CD8-positive, alpha-beta memory T cell (primary cell): ENCODE measurements at regions not wholly inside any gene's neighbourhood (a gene's known extent, or its start where the extent isn't known, plus 50 kb on each side); places are given as distances from the start of the nearest gene placed in this dataset.
"Not testable (repeated sequence)": the region's sequence is repeated elsewhere in the genome, so short reads cannot be mapped to it uniquely, and the experiment has no call there.

Source experiments
- CTCF ChIA-PET: fragments of 350-600 bp; sonication (Branson Sonifier 250); formaldehyde crosslinking; loops from one replicate; lab custom pipeline; 2021; ENCODE audit warnings: antibody characterized with exemption; lab: Charles Lee
- POLR2A ChIA-PET: fragments of 350-600 bp; sonication (Branson Sonifier 250); formaldehyde crosslinking; loops from one replicate; lab custom pipeline; 2021; ENCODE audit warnings: antibody characterized with exemption; lab: Charles Lee
- DNase-seq, 5 donors: peaks; one replicate each; pipeline versions ENCODE4 v3.0.0 to v3.0.0-alpha.2; 2020 to 2022; ENCODE audit warnings: mixed read lengths in 1 of 5
- H3K27ac ChIP-seq: one replicate; pipeline ENCODE4 v1.7.0; 2013; ENCODE audit warnings: low read depth, mild to moderate bottlenecking, low read length, moderate library complexity
- H3K27me3 ChIP-seq: 2 replicates; pipeline ENCODE4 v1.7.0; 2013; ENCODE audit warnings: low read length, mild to moderate bottlenecking; ENCODE audit not compliant: insufficient read depth, poor library complexity, severe bottlenecking
- H3K36me3 ChIP-seq: 2 replicates; pipeline ENCODE4 v1.7.0; 2013; ENCODE audit warnings: mild to moderate bottlenecking, low read length, moderate library complexity; ENCODE audit not compliant: insufficient read depth
- H3K4me1 ChIP-seq: 2 replicates; pipeline ENCODE4 v1.7.0; 2013; ENCODE audit warnings: mild to moderate bottlenecking, low read length, moderate library complexity; ENCODE audit not compliant: insufficient read depth
- H3K4me3 ChIP-seq: 2 replicates; pipeline ENCODE4 v1.7.0; 2013; ENCODE audit warnings: mild to moderate bottlenecking, low read length
- H3K9me3 ChIP-seq: 2 replicates; pipeline ENCODE4 v1.7.0; 2013; ENCODE audit warnings: mild to moderate bottlenecking, low read length
- H3K27ac Mint-ChIP-seq, 8 donors: one replicate each; pipeline ENCODE4 v1.8.0; 2020 to 2021; ENCODE audit warnings: mixed read lengths in 8 of 8, mild to moderate bottlenecking in 6 of 8, inconsistent platforms in 3 of 8, moderate library complexity in 3 of 8
- H3K27me3 Mint-ChIP-seq, 2 donors: one replicate each; pipeline ENCODE4 v1.8.0; 2020 to 2021; ENCODE audit warnings: mixed read lengths in 2 of 2, mild to moderate bottlenecking in 1 of 2, moderate library complexity in 1 of 2
- H3K36me3 Mint-ChIP-seq, 3 donors: one replicate each; pipeline ENCODE4 v1.8.0; 2020 to 2021; ENCODE audit warnings: mixed read lengths in 3 of 3, inconsistent platforms in 1 of 3, mild to moderate bottlenecking in 1 of 3
- H3K4me1 Mint-ChIP-seq, 3 donors: one replicate each; pipeline ENCODE4 v1.8.0; 2020 to 2021; ENCODE audit warnings: mixed read lengths in 3 of 3, inconsistent platforms in 1 of 3, mild to moderate bottlenecking in 1 of 3
- H3K4me3 Mint-ChIP-seq, 7 donors: one replicate each; pipeline ENCODE4 v1.8.0; 2020 to 2021; ENCODE audit warnings: mixed read lengths in 7 of 7, mild to moderate bottlenecking in 6 of 7, moderate library complexity in 4 of 7, inconsistent platforms in 2 of 7
- H3K9me3 Mint-ChIP-seq, 5 donors: one replicate each; pipeline ENCODE4 v1.8.0; 2020 to 2022; ENCODE audit warnings: mixed read lengths in 5 of 5, mild to moderate bottlenecking in 3 of 5, moderate library complexity in 2 of 5, inconsistent platforms in 1 of 5

DNA sequence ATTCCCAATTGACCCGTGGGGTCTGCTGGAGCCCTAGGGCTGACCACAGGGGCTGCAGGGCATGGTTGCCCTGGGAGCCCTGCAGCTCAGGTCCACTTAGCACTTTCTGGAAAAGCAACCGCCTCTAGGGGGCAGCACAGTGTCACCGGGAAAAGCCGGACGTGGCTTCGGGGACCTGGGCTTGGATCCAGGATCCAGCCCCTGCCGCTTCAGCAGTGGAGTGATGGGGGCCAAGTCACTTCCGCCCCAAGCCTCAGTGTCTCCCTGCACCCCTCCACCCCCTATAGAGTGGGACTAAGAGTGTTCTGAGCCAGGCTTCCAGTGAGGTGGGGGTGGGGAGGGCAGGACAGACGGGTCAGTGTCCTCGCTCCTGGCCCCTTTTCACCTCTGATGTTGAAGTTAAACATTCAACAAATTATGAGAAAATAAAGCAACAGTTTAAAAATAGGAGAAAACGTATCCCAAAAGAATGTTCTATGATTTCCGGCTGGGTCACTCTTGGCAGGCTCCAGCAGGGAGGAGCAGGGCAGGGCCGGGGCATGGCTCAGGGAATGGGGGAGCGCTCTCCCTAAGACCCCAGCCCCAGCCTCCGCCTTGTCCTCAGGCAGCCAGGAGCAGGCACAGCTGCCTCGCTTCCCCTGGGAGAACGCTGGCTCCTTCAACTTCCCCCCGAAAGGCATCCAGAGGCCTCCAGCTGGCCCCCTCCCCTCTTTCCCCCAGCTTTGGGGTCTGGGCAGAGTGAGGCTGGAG lies 96.5 kb upstream of the FGF3 start:
- H3K36me3 Mint-ChIP-seq = no peaks in the 10 kb centered on the region
- peaks cover 0 to 2% (median 0%) of the 10 kb centered on the region in 5 donors for H3K9me3 Mint-ChIP-seq
- H3K4me3 Mint-ChIP-seq = no peak overlapping the region
- ChIA-PET POLR2A (no interaction called here), CTCF (no interaction called here)
- H3K27me3 Mint-ChIP-seq = peaks cover 6 to 17% of the 10 kb centered on the region in 2 donors
- Histone ChIP-seq H3K36me3 (no peaks in the 10 kb centered on the region), H3K4me1 (no peaks in the 10 kb centered on the region), H3K9me3 (no peaks in the 10 kb centered on the region), H3K27ac (no peak overlapping the region), H3K4me3 (no peak overlapping the region), H3K27me3 (peaks cover 5% of the 10 kb centered on the region)
- H3K4me1 Mint-ChIP-seq = peaks cover 0 to 4% (median 1%) of the 10 kb centered on the region in 3 donors
- no peak overlapping the region for H3K27ac Mint-ChIP-seq
- DNase-seq = peak in 2 of 5 donors; percentile 10 to 36

DNA sequence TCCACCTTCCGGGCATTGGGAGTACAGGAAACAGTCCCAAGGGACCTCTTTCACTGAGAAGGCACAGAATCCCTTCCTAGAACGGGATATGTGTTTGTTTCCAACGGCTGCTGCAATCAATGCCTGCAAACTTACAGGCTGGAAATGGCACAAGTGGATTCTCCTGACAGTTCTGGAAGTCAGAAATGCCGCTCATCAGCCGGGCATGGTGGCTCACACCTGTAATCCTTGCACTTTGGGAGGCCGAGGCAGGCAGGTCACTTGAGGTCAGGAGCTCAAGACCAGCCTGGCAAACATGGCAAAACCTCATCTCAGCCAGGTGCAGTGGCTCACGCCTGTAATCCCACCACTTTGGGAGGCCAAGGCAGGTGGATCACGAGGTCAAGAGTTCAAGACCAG lies 97.0 kb upstream of the FGF3 start:
- H3K36me3 Mint-ChIP-seq, H3K9me3 ChIP-seq, H3K4me1 Mint-ChIP-seq, POLR2A ChIA-PET, H3K27me3 ChIP-seq, CTCF ChIA-PET, DNase-seq, H3K9me3 Mint-ChIP-seq, H3K27ac ChIP-seq, H3K36me3 ChIP-seq, H3K4me3 ChIP-seq, H3K4me1 ChIP-seq, H3K4me3 Mint-ChIP-seq: not testable (repeated sequence)
- Mint-ChIP-seq H3K27me3 (peaks cover 8 to 17% of the 10 kb centered on the region in 2 donors), H3K27ac (peak overlapping the region in 1 of 8 donors; percentile 68)

DNA sequence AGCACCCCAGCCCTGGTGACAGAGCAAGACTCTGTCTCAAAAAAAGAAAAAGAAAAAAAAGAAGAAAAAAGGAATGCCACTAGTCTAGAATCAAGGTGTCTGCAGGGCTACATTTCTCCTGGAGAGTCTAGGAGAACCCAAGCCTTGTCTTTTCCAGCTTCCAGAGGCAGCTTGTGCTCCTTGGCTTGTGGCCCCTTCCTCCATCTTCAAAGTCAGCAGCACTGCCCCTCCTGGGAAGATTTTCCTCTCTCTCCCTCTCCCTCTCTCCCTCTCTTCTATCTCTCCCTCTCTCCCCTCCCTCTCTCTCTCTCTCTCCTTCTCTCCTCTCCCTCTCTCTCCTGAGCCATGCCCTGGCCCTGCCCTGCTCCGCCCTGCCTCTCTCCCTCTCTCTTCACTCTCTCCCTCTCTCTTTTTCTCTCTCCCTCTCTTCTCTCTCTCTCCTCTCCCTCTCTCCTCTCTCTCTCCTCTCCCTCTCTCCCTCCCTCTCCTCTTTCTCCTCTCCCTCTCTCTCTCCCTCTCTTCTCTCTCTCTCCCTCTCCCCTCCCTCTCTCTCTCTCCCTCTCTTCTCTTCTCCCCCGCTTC lies 97.7 kb upstream of the FGF3 start:
- Histone ChIP-seq H3K36me3 (no peaks in the 10 kb centered on the region), H3K27me3 (peaks cover 5% of the 10 kb centered on the region), H3K4me3 (no peak overlapping the region), H3K27ac (no peak overlapping the region), H3K4me1 (no peaks in the 10 kb centered on the region), H3K9me3 (no peaks in the 10 kb centered on the region)
- peaks cover 0 to 4% (median 1%) of the 10 kb centered on the region in 3 donors for H3K4me1 Mint-ChIP-seq
- H3K4me3 Mint-ChIP-seq = no peak overlapping the region
- no peak for DNase-seq
- peak overlapping the region in 1 of 8 donors; percentile 68 for H3K27ac Mint-ChIP-seq
- H3K36me3 Mint-ChIP-seq = no peaks in the 10 kb centered on the region
- CTCF ChIA-PET = no interaction called here
- peaks cover 0 to under 1% (median 0%) of the 10 kb centered on the region in 5 donors for H3K9me3 Mint-ChIP-seq
- H3K27me3 Mint-ChIP-seq = peaks cover 12 to 22% of the 10 kb centered on the region in 2 donors
- POLR2A ChIA-PET = no interaction called here

DNA sequence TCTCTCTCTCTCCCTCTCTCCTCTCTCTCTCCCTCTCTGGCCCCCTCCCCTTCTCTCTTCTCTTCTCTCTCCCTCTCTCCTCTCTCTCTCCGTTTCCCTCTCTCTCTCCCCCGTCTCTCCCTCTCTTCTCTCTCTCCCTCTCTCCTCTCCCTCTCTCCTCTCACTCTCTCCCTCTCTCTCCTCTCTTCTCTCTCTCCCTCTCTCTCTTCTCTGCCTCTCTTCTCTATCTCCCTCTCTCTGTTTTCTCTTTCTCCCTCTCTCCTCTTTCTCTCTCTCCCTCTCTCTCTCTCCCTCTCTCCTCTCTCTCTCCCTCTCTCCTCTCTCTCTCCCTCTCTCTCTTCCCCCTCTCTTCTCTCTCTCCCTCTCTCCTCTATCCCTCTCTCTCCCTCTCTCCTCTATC lies 98.3 kb upstream of the FGF3 start:
- Mint-ChIP-seq H3K4me1 (peaks cover 0 to 4% (median 1%) of the 10 kb centered on the region in 3 donors), H3K4me3 (no peak overlapping the region), H3K27ac (no peak overlapping the region), H3K9me3 (no peaks in the 10 kb centered on the region), H3K27me3 (peaks cover 13 to 22% of the 10 kb centered on the region in 2 donors), H3K36me3 (no peaks in the 10 kb centered on the region)
- Histone ChIP-seq H3K36me3 (no peaks in the 10 kb centered on the region), H3K4me1 (no peaks in the 10 kb centered on the region), H3K4me3 (no peak overlapping the region), H3K27me3 (peaks cover 5% of the 10 kb centered on the region), H3K9me3 (no peaks in the 10 kb centered on the region), H3K27ac (no peak overlapping the region)
- CTCF ChIA-PET = interaction anchor here (1.7 kb wide), 1 partner anchor 283 kb away, joined by 4 read pairs; no protein-coding TSS in a partner anchor
- no peak for DNase-seq
- POLR2A ChIA-PET = no interaction called here

DNA sequence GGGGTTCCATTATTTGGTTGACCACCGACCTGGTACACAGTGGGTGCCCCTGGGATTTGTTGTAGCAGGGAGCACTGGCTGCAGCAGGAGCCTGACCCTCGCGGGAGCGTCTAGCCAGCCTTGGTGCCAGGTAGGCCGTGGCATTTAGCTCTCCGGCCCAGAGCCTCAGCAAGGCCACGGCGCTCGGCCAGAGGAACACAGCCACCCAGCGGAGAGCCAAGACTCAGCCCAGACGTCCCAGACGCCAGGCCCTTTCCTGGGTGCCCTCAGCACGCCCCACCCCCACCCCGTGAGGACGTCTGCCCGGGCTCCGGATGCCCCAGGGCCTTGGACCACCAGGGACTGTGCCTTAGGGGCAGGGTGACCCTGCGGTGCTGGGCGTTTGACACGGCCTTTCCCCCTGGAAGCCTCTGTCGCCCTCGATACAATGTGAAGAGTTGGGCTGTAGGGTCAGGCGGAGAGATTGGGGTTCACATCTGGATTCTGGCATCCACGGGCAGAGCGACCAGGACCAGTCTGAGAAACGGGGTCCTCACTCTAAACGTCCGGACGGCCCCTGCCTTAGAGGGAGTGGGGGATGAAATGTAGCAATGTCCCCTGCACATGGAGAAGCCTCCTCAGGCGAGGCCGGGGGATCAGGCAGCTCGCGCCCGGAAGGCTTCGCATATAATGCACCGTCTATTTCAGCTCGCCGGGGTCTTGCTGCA lies 99.2 kb upstream of the FGF3 start:
- H3K4me1 ChIP-seq = no peaks in the 10 kb centered on the region
- ChIA-PET POLR2A (no interaction called here), CTCF (interaction anchor here (1.4 to 2.6 kb wide), 4 partner anchors 8 to 282 kb away, joined by 3 to 13 read pairs (median 4); no protein-coding TSS in a partner anchor)
- Mint-ChIP-seq H3K4me3 (no peak overlapping the region), H3K9me3 (no peaks in the 10 kb centered on the region), H3K27me3 (peaks cover 17 to 30% of the 10 kb centered on the region in 2 donors), H3K4me1 (peaks cover 0 to 4% (median 1%) of the 10 kb centered on the region in 3 donors), H3K27ac (no peak overlapping the region), H3K36me3 (no peaks in the 10 kb centered on the region)
- H3K9me3 ChIP-seq = no peaks in the 10 kb centered on the region
- H3K4me3 ChIP-seq = no peak overlapping the region
- peaks cover 5% of the 10 kb centered on the region for H3K27me3 ChIP-seq
- no peaks in the 10 kb centered on the region for H3K36me3 ChIP-seq
- no peak overlapping the region for H3K27ac ChIP-seq
- DNase-seq = peak in 1 of 5 donors; percentile 26

DNA sequence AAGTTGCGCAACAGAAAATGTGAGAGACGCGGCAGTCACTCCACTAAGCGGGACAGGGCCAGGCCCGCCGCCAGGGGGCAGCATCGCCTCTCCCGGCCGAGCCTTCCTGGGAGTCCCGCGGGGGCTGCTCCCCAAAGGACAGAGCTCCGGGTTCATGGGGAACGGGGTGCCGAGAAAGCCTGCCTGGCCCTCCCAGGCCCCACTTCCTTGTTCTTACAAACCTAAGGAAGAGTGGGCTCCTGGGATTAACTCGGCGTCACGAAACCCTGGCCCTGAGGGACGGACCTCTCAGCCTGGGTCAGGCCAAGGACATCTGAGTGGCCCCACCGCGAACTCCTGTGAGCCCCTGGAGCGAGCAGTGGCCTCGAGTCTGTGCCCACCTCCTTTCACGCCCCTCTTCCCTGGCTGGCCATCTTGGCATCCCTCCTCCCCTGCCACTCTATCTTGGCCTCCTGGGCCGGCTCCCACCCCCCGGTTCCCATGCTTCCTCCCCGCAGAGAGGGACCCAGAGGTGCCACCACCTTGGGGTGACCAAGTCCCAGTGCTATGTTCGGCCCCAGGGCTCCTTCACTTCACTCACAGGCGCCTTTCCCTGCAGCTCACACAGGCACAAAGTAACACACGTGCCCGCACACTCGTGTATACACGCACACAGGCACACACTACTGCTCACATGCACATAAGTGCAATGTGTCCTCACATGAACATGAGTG lies 99.9 kb upstream of the FGF3 start:
- no peak overlapping the region for H3K4me3 ChIP-seq
- no peak overlapping the region for H3K27ac ChIP-seq
- H3K27me3 ChIP-seq = peaks cover 9% of the 10 kb centered on the region
- peak; percentile 33 to 68 (median 50) for DNase-seq
- Mint-ChIP-seq H3K9me3 (no peaks in the 10 kb centered on the region), H3K27ac (no peak overlapping the region), H3K4me1 (peaks cover 0 to 4% (median 1%) of the 10 kb centered on the region in 3 donors), H3K36me3 (no peaks in the 10 kb centered on the region), H3K4me3 (no peak overlapping the region), H3K27me3 (peaks cover 20 to 36% of the 10 kb centered on the region in 2 donors)
- no peaks in the 10 kb centered on the region for H3K9me3 ChIP-seq
- no peaks in the 10 kb centered on the region for H3K4me1 ChIP-seq
- ChIA-PET POLR2A (no interaction called here), CTCF (interaction anchor here (0.6 to 2.6 kb wide), 5 partner anchors 9 to 281 kb away, joined by 3 to 13 read pairs (median 4); no protein-coding TSS in a partner anchor)
- H3K36me3 ChIP-seq = no peaks in the 10 kb centered on the region

DNA sequence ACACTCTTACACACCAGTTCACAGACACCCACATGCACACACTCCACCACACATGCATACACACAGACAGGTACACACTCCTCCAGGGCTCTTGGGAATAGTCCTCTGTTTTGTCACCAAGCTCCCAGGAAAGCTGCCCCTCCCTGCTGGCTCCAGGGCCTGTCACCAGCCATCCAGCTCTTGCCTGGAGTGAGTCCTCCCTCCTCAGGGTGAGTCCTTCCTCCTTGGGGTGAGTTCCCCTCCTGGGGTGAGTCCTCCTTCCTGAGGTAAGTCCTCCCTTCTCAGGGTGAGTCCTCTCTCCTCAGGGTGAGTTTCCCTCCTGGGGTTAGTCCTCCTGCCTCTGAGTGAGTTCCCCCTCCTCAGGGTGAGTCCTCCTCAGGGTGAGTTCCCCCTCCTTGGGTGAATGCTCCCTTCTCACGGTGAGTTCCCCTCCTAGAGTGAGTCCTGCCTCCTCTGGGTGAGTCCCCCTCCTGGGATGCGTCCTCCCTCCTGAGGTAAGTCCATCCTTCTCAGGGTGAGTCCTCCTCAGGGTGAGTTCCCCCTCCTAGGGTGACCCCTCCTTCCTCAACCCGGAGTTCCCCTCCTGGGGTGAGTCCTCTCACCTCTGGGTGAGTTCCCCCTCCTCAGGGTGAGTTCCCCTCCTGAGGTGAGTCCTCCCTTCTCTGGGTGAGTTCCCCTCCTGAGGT lies 100.6 kb upstream of the FGF3 start:
- peaks cover 13% of the 10 kb centered on the region for H3K27me3 ChIP-seq
- CTCF ChIA-PET = interaction anchor here (1.4 to 2.6 kb wide), 3 partner anchors 9 to 276 kb away, joined by 3 to 13 read pairs (median 5); no protein-coding TSS in a partner anchor
- peak in 1 of 5 donors; percentile 38 for DNase-seq
- Mint-ChIP-seq H3K36me3 (no peaks in the 10 kb centered on the region), H3K27ac (no peak overlapping the region), H3K9me3 (no peaks in the 10 kb centered on the region), H3K4me3 (no peak overlapping the region), H3K27me3 (peaks cover 27 to 42% of the 10 kb centered on the region in 2 donors), H3K4me1 (peaks cover 0 to 4% (median 1%) of the 10 kb centered on the region in 3 donors)
- no peak overlapping the region for H3K4me3 ChIP-seq
- no peak overlapping the region for H3K27ac ChIP-seq
- no peaks in the 10 kb centered on the region for H3K4me1 ChIP-seq
- H3K9me3 ChIP-seq = no peaks in the 10 kb centered on the region
- POLR2A ChIA-PET = no interaction called here
- H3K36me3 ChIP-seq = no peaks in the 10 kb centered on the region
